ENCODE measurements at regions not wholly inside any gene's neighbourhood (a gene's known extent, or its start where the extent isn't known, plus 50 kb on each side); places are given as distances from the start of the nearest gene placed in this dataset.
A peak's percentile ranks its signal among the peaks of the same experiment; 100 is the strongest.
"Not testable (repeated sequence)": the region's sequence is repeated elsewhere in the genome, so short reads cannot be mapped to it uniquely, and the experiment has no call there.

- DNase-seq = no peak
These were observed 258.1 kb downstream of the PCNX1 start for GRCh38 chr14:71165121-71166031.

DNA sequence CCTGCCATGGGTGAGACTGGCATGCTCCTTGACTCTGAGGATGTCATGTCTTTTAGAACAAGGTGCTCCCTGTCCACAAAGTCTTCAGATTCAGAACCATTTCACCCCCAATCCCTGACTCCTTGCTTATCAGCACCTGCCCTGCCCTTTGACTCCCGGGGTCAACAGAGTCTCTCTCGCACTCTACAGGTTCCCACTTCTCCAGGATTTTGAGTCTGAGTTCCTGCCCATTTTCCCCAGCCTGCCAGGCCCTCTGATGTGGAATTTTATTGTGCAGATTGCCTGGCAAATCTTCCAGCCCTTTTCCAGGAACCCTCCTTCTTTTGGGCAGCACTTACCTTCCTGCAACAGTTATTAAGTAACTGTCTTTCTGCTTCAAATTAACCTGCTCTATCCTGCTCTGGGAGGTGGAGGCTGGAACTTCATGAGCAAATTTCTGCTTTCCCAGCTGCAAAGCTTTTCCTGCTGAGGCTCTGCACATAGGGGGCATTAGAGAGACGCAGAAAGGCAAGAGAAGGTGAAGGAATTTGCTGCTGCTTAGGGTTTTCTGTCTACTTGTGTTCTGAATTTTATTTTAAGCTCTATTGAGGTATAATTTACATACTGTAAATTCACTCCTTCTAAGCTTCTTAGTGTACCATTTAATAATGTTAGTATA is 259.1 kb downstream of the PCNX1 start:
- POLR2A ChIA-PET (ENCODE audit: unreplicated experiment) = interaction anchor here (0.7 kb wide), 1 partner anchor 48 kb away, joined by 8 read pairs; no protein-coding TSS in a partner anchor
- H2AFZ ChIP-seq (ENCODE audit: low read length) = no peak overlapping the region
- TF ChIP-seq EZH2phosphoT487 (IDR thresholded peaks at IDR 0.05; ENCODE audit: borderline replicate concordance, low read length) (no peak), EZH2 (IDR thresholded peaks at IDR 0.05; ENCODE audit: low read length, unreplicated experiment) (no peak)
- TF ChIP-seq, protein P1, sequence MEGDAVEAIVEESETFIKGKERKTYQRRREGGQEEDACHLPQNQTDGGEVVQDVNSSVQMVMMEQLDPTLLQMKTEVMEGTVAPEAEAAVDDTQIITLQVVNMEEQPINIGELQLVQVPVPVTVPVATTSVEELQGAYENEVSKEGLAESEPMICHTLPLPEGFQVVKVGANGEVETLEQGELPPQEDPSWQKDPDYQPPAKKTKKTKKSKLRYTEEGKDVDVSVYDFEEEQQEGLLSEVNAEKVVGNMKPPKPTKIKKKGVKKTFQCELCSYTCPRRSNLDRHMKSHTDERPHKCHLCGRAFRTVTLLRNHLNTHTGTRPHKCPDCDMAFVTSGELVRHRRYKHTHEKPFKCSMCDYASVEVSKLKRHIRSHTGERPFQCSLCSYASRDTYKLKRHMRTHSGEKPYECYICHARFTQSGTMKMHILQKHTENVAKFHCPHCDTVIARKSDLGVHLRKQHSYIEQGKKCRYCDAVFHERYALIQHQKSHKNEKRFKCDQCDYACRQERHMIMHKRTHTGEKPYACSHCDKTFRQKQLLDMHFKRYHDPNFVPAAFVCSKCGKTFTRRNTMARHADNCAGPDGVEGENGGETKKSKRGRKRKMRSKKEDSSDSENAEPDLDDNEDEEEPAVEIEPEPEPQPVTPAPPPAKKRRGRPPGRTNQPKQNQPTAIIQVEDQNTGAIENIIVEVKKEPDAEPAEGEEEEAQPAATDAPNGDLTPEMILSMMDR (conservative IDR thresholded peaks at IDR 0.05; ENCODE audit: low read depth, low read length) = peak; percentile 80
- H3K4me1 ChIP-seq (ENCODE audit: insufficient read depth, low read length) = no peaks in the 10 kb centered on the region
- no TSS peak for BruUV-seq (replicated peaks)
- no peak overlapping the region for H3K4me2 ChIP-seq (ENCODE audit: low read length)
- no peaks in the 10 kb centered on the region for H4K20me1 ChIP-seq (ENCODE audit: low read length)
- H3F3A ChIP-seq (ENCODE audit: low read length, unreplicated experiment) = no peaks in the 10 kb centered on the region
- intact Hi-C loops (cut with micrococcal nuclease) = loop anchor here (1.0 kb wide), 1 partner anchor 155 kb away; no protein-coding TSS in a partner anchor
- no peaks in the 10 kb centered on the region for H3K36me3 ChIP-seq (ENCODE audit: low read depth, low read length)
- no peaks in the 10 kb centered on the region for H3K79me2 ChIP-seq (ENCODE audit: low read length)
- DNase-seq (peak; percentile 79), ATAC-seq (peak; percentile 68)
- no peaks in the 10 kb centered on the region for H3K27me3 ChIP-seq (ENCODE audit: low read length)
- H3K4me3 ChIP-seq (ENCODE audit: low read length) = no peak overlapping the region
- H3K9me2 ChIP-seq (replicated peaks; ENCODE audit: low read length) = no peaks in the 10 kb centered on the region
- H3K9ac ChIP-seq (ENCODE audit: low read length) = no peak overlapping the region
- no peak overlapping the region for H3K27ac ChIP-seq (ENCODE audit: low read length)
- CTCF ChIA-PET = interaction anchor here (0.5 to 1.1 kb wide), 7 partner anchors 18 to 783 kb away, joined by 3 to 10 read pairs (median 4); no protein-coding TSS in a partner anchor
- no peaks in the 10 kb centered on the region for H3K9me3 ChIP-seq (ENCODE audit: low read length)

More at GRCh38 chr14:71165121-71166031, 258.1 kb downstream of the PCNX1 start:
- Histone ChIP-seq H3K4me1 (ENCODE audit: insufficient read depth, low read length) (no peaks in the 10 kb centered on the region), H3K9me3 (ENCODE audit: low read length) (no peaks in the 10 kb centered on the region), H3K27ac (ENCODE audit: low read length) (no peak overlapping the region), H3F3A (ENCODE audit: low read length, unreplicated experiment) (no peaks in the 10 kb centered on the region), H3K4me3 (ENCODE audit: low read length) (no peak overlapping the region), H3K27me3 (ENCODE audit: low read length) (no peaks in the 10 kb centered on the region), H4K20me1 (ENCODE audit: low read length) (no peaks in the 10 kb centered on the region), H3K79me2 (ENCODE audit: low read length) (no peaks in the 10 kb centered on the region), H3K9ac (ENCODE audit: low read length) (no peak overlapping the region), H3K4me2 (ENCODE audit: low read length) (no peak overlapping the region), H2AFZ (ENCODE audit: low read length) (no peak overlapping the region), H3K9me2 (replicated peaks; ENCODE audit: low read length) (no peaks in the 10 kb centered on the region), H3K36me3 (ENCODE audit: low read depth, low read length) (no peaks in the 10 kb centered on the region)
- CTCF ChIA-PET = interaction anchor here (0.7 kb wide), 1 partner anchor 43 kb away, joined by 3 read pairs; no protein-coding TSS in a partner anchor
- TF ChIP-seq, protein P1 (conservative IDR thresholded peaks at IDR 0.05; ENCODE audit: low read depth, low read length) = no peak
- TF ChIP-seq EZH2 (IDR thresholded peaks at IDR 0.05; ENCODE audit: low read length, unreplicated experiment) (no peak), EZH2phosphoT487 (IDR thresholded peaks at IDR 0.05; ENCODE audit: borderline replicate concordance, low read length) (no peak)
- POLR2A ChIA-PET (ENCODE audit: unreplicated experiment) = interaction anchor here (0.6 kb wide), 2 partner anchors 126 to 464 kb away, joined by 3 to 6 read pairs; no protein-coding TSS in a partner anchor
- peak; percentile 29; the same call in 1 of the 2 replicates for ATAC-seq
- no TSS peak for BruUV-seq (replicated peaks)
- intact Hi-C loops (cut with micrococcal nuclease) = loop anchor here (1.0 kb wide), 1 partner anchor 156 kb away; no protein-coding TSS in a partner anchor

- ATAC-seq; H3K4me1 ChIP-seq (ENCODE audit: insufficient read depth, low read length); H3F3A ChIP-seq (ENCODE audit: low read length, unreplicated experiment); BruUV-seq (replicated peaks); H3K4me3 ChIP-seq (ENCODE audit: low read length); H3K79me2 ChIP-seq (ENCODE audit: low read length); intact Hi-C loops (cut with micrococcal nuclease); DNase-seq; H3K4me2 ChIP-seq (ENCODE audit: low read length); H3K9me3 ChIP-seq (ENCODE audit: low read length); H3K9ac ChIP-seq (ENCODE audit: low read length); H4K20me1 ChIP-seq (ENCODE audit: low read length); CTCF ChIA-PET; H3K36me3 ChIP-seq (ENCODE audit: low read depth, low read length); H2AFZ ChIP-seq (ENCODE audit: low read length); H3K9me2 ChIP-seq (replicated peaks; ENCODE audit: low read length); H3K27me3 ChIP-seq (ENCODE audit: low read length); H3K27ac ChIP-seq (ENCODE audit: low read length); POLR2A ChIA-PET (ENCODE audit: unreplicated experiment): not testable (repeated sequence)
These were observed 260.2 kb downstream of the PCNX1 start for GRCh38 chr14:71167325-71167950.

GRCh38 chr14:71168161-71168560 is 260.9 kb downstream of the PCNX1 start:
- H2AFZ ChIP-seq (ENCODE audit: low read length); H3K9me2 ChIP-seq (replicated peaks; ENCODE audit: low read length); H3F3A ChIP-seq (ENCODE audit: low read length, unreplicated experiment); H3K27ac ChIP-seq (ENCODE audit: low read length); H3K9ac ChIP-seq (ENCODE audit: low read length); DNase-seq; intact Hi-C loops (cut with micrococcal nuclease); CTCF ChIA-PET; H3K27me3 ChIP-seq (ENCODE audit: low read length); H3K79me2 ChIP-seq (ENCODE audit: low read length); H3K4me1 ChIP-seq (ENCODE audit: insufficient read depth, low read length); H3K9me3 ChIP-seq (ENCODE audit: low read length); POLR2A ChIA-PET (ENCODE audit: unreplicated experiment); BruUV-seq (replicated peaks); H4K20me1 ChIP-seq (ENCODE audit: low read length); ATAC-seq; H3K4me2 ChIP-seq (ENCODE audit: low read length); H3K4me3 ChIP-seq (ENCODE audit: low read length); H3K36me3 ChIP-seq (ENCODE audit: low read depth, low read length): not testable (repeated sequence)
